Left ventricle myocardium inferior (tissue), 1 donor: ENCODE measurements at regions not wholly inside any gene's neighbourhood (a gene's known extent, or its start where the extent isn't known, plus 50 kb on each side); places are given as distances from the start of the nearest gene placed in this dataset.

Experiments
- DNase-seq: peaks from one replicate; pipeline ENCODE4 v3.0.0-alpha.2; 2020
- H3K27ac ChIP-seq: fragments of 200-600 bp; replicated peaks from 2 replicates; pipeline ENCODE4 v1.8.0; 2021
- H3K27me3 ChIP-seq: fragments of 200-600 bp; 2 replicates; pipeline ENCODE4 v1.8.0; 2021; ENCODE audit warnings: low read depth
- H3K36me3 ChIP-seq: fragments of 200-600 bp; 2 replicates; pipeline ENCODE4 v1.8.0; 2021
- H3K4me1 ChIP-seq: fragments of 200-600 bp; 2 replicates; pipeline ENCODE4 v1.8.0; 2021
- H3K4me3 ChIP-seq: fragments of 200-600 bp; 2 replicates; pipeline ENCODE4 v1.8.0; 2021; ENCODE audit warnings: mild to moderate bottlenecking, moderate library complexity
- H3K9me3 ChIP-seq: fragments of 200-600 bp; replicated peaks from 2 replicates; pipeline ENCODE4 v1.8.0; 2021
- intact Hi-C: fragments of 100-400 bp; cut with micrococcal nuclease; formaldehyde crosslinking; loops from one replicate; pipeline ENCODE4 v1.11.0; 2022
- TF ChIP-seq, protein P1 (sequence below): fragments of 200-600 bp; IDR thresholded peaks from 2 replicates; pipeline ENCODE4 v1.8.0; 2021; ENCODE audit warnings: antibody characterized with exemption, mild to moderate bottlenecking, borderline replicate concordance
- donor health status: DM: no; HTN: yes; CAD: no; lungs with severe emphysema.

DNA sequence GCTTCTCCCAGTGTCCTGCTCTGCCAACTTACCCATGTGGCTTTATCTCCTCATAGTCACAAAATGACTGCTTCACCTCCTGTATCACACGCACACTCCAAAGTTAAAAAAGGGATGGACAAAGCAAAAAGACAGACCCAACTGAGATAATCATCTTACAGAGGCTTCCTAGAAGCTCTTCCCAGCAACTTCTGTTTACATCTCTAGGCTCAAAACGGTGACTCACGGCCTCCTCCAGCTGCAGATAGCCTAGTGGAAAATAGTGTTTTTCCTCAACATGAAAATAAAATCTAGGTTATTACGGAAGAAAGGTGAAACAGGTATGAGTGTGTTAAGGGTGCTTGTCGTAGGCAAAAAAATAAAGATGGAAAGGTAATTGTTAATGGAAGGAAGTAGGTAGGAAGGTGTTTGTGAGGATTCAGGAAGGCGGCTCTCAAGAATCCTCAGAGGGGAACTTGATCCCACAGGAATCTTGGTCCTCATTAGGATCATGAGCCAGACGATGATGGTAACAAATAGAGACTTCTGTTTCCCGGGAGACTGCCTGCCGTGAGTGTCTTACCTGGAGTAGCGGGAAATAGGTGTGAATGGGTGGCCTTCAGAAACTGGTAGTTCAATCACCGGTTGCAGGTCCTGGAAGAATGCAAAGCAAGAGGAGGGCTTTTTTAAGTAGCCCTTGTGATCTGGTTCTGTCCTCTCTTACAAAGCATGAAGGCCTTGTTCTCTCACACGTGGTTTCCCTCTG is 487.5 kb upstream of the TMEM132C start:
- no peak overlapping the region for H3K4me3 ChIP-seq
- intact Hi-C loops: no loop called here
- DNase-seq: no peak
- H3K4me1 ChIP-seq: no peaks in the 10 kb centered on the region
- H3K27me3 ChIP-seq: peaks cover 7% of the 10 kb centered on the region
- H3K36me3 ChIP-seq: no peaks in the 10 kb centered on the region
- TF ChIP-seq, protein P1, sequence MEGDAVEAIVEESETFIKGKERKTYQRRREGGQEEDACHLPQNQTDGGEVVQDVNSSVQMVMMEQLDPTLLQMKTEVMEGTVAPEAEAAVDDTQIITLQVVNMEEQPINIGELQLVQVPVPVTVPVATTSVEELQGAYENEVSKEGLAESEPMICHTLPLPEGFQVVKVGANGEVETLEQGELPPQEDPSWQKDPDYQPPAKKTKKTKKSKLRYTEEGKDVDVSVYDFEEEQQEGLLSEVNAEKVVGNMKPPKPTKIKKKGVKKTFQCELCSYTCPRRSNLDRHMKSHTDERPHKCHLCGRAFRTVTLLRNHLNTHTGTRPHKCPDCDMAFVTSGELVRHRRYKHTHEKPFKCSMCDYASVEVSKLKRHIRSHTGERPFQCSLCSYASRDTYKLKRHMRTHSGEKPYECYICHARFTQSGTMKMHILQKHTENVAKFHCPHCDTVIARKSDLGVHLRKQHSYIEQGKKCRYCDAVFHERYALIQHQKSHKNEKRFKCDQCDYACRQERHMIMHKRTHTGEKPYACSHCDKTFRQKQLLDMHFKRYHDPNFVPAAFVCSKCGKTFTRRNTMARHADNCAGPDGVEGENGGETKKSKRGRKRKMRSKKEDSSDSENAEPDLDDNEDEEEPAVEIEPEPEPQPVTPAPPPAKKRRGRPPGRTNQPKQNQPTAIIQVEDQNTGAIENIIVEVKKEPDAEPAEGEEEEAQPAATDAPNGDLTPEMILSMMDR: no peak
- H3K9me3 ChIP-seq: no peaks in the 10 kb centered on the region
- H3K27ac ChIP-seq: no peak overlapping the region

DNA sequence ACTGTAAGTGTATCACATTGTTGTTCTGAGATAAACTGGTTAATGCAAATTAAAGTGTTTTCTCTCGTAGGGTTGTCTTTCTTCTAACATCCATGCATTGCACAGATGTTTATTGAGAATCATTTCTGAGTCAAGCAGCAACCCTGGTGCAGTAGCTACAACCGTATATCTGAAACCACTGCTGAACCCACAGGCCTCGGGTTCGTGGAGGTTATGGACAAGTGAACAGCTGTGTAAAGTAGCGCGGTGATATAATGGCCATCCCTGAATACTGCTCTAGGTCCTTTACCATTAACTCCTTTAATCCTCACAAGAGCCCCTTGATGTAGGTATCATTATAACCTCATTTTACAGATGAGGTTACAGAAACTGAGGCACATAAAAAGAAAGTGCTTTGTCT is 486.1 kb upstream of the TMEM132C start:
- no peak overlapping the region for H3K27ac ChIP-seq
- TF ChIP-seq, protein P1: no peak

DNA sequence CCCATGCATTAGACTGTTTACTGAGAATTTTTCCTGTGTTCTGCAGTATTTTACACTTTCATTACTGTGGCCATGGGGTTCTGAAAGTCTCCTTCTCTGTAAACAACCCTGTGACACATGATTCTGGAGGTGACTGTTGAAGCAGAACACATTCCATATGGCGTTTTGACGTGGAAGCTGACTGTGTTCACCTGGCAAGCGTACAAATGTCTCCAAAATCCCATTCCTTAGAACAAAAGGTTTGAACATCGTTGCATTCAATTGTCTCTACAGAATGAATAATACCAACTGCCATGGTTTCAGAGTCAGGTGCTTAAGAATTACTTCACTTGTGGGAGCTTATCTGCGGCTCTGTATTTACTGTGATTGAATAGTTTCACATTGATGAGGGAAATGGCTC is 485.6 kb upstream of the TMEM132C start:
- no peaks in the 10 kb centered on the region for H3K4me1 ChIP-seq
- intact Hi-C loops: no loop called here
- TF ChIP-seq, protein P1: no peak
- peaks cover 22% of the 10 kb centered on the region for H3K27me3 ChIP-seq
- DNase-seq: no peak
- no peak overlapping the region for H3K4me3 ChIP-seq
- no peaks in the 10 kb centered on the region for H3K36me3 ChIP-seq
- H3K27ac ChIP-seq: no peak overlapping the region
- H3K9me3 ChIP-seq: no peaks in the 10 kb centered on the region

More for the DNA sequence above, 486.1 kb upstream of the TMEM132C start:
- Histone ChIP-seq H3K27me3 (peaks cover 20% of the 10 kb centered on the region), H3K9me3 (no peaks in the 10 kb centered on the region), H3K4me1 (no peaks in the 10 kb centered on the region), H3K36me3 (no peaks in the 10 kb centered on the region), H3K4me3 (no peak overlapping the region)
- DNase-seq: no peak
- intact Hi-C loops: no loop called here

DNA sequence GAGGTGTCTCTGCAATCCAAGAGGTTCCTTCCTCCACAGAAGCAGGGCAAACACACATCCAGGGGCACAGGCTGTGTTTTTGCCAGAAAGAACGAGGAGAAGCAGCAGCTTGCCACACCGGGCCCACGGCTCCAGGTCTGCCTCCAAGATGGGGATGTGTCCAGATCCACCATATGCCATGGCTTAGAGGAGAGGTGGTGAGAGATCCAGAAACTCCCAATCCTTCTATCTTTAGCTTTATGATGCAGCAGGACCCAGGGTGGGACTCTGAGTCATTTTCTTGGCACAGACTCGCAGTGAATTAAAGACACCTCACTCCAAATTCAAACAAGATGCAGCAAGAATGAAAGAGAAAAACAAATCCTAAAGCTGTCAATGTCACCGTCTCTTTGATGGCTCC is 481.4 kb upstream of the TMEM132C start:
- Histone ChIP-seq H3K27me3 (peaks cover 33% of the 10 kb centered on the region), H3K4me3 (no peak overlapping the region), H3K36me3 (no peaks in the 10 kb centered on the region), H3K9me3 (no peaks in the 10 kb centered on the region), H3K27ac (no peak overlapping the region), H3K4me1 (no peaks in the 10 kb centered on the region)
- TF ChIP-seq, protein P1: no peak
- DNase-seq: no peak
- intact Hi-C loops: no loop called here

DNA sequence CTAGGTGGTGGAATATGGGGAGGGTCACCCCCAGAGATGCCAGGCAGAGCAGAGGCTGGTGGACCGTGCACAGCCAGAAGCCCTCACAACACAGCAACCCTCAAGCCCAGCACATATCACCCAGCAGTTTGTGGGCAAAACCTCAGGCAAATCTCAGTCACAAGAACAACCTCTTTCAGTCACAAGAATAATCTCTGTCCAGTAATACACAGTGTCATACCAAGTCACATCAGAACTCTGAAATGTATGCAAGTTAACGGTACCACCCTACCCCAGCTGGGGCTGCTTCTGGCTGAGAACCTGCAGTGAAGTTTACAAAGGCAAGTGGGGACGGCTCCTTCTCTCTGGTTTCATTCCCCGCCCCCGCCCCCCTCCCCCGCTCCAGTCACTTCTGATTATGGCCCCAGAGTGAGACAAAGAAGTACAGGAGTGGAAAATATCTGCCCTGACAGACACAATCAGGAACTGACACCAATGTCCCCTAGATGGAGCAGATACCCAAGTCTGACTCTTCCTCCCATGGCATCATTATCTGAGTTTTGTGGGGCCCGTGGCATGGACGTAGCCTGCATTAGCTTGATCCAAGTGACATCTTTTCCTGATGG is 480.9 kb upstream of the TMEM132C start:
- H3K9me3 ChIP-seq: no peaks in the 10 kb centered on the region
- no peak overlapping the region for H3K27ac ChIP-seq
- TF ChIP-seq, protein P1: no peak
- no peaks in the 10 kb centered on the region for H3K4me1 ChIP-seq
- DNase-seq: no peak
- intact Hi-C loops: no loop called here
- no peaks in the 10 kb centered on the region for H3K36me3 ChIP-seq
- H3K4me3 ChIP-seq: no peak overlapping the region
- H3K27me3 ChIP-seq: peaks cover 33% of the 10 kb centered on the region
